ENCODE measurements at regions not wholly inside any gene's neighbourhood (a gene's known extent, or its start where the extent isn't known, plus 50 kb on each side); places are given as distances from the start of the nearest gene placed in this dataset.
"Not testable (repeated sequence)": the region's sequence is repeated elsewhere in the genome, so short reads cannot be mapped to it uniquely, and the experiment has no call there.

DNA sequence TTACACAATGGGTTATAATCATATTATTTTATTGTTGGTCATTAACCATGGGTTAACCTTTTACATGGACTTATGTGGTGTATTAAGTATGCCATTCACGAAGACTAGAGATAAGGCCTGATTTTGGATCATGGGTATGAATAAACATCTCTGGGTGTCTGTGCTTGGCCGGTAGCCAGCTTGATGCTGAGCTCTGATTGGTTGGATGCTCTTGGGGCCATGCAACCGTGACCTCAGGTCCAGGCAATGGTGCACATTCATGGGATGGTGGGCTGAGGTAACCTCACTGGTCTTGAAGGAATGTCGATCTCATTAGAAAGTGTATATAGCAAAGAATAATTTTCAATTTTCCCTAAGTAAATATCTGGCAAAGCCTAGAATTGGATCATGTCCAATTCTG, 158.2 kb upstream of the IL12B start:
- Mint-ChIP-seq H3K27ac (no peak overlapping the region), H3K4me3 (no peak overlapping the region), H3K4me1 (ENCODE audit: low read depth) (no peaks in the 10 kb centered on the region), H3K27me3 (ENCODE audit: low read depth) (no peaks in the 10 kb centered on the region), H3K9me3 (no peaks in the 10 kb centered on the region), H3K36me3 (ENCODE audit: low read depth) (no peaks in the 10 kb centered on the region)
- intact Hi-C loops (cut with micrococcal nuclease): no loop called here
- CTCF ChIA-PET: no interaction called here
- no peak for DNase-seq

DNA sequence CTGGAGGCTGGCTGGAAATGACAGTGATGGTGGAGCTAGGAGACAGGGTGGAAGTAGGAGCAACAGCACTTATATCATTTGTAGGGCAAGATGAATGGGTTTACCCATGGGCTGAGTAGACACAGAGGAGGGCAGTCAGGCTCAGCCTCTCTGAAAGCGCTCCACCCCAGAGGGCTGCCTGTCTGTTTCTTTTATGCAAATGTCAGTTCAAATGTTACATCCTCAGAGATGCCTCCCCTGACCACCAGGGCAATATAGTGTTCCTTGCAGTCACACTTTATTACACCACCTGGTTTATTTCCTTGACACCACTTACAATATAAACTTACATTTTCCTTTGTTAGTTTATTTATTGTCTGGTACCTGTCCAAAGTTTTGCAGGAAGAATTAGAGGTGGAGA, 159.5 kb upstream of the IL12B start:
- intact Hi-C loops (cut with micrococcal nuclease): no loop called here
- Mint-ChIP-seq H3K9me3 (no peaks in the 10 kb centered on the region), H3K27me3 (ENCODE audit: low read depth) (peaks cover 2% of the 10 kb centered on the region), H3K4me1 (ENCODE audit: low read depth) (no peaks in the 10 kb centered on the region), H3K4me3 (no peak overlapping the region), H3K36me3 (ENCODE audit: low read depth) (no peaks in the 10 kb centered on the region), H3K27ac (no peak overlapping the region)
- CTCF ChIA-PET: no interaction called here
- DNase-seq: no peak

DNA sequence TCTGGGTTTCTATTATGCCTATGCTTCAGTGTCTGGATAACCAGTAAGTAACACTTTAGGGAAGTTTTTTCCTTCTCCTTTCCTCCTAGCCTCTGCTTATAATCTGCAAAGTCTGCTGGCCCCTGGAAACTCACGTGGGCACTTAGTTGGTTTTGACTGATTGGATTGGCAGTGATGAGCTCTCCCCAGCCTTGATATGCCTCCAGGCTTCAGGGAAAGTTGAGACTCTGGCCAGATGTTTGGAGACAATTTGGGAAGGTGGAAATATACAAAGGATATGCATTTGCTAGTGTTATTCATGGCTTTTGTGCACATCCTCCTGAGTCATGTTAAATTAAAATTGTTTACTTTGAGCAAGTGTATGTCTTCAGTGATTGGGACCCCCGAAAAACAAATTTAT, 160.2 kb upstream of the IL12B start:
- H3K4me3 Mint-ChIP-seq: no peak overlapping the region
- H3K36me3 Mint-ChIP-seq (ENCODE audit: low read depth): no peaks in the 10 kb centered on the region
- no peaks in the 10 kb centered on the region for H3K4me1 Mint-ChIP-seq (ENCODE audit: low read depth)
- H3K9me3 Mint-ChIP-seq: no peaks in the 10 kb centered on the region
- no peak overlapping the region for H3K27ac Mint-ChIP-seq
- DNase-seq: no peak
- intact Hi-C loops (cut with micrococcal nuclease): no loop called here
- CTCF ChIA-PET: no interaction called here
- peaks cover 4% of the 10 kb centered on the region for H3K27me3 Mint-ChIP-seq (ENCODE audit: low read depth)

DNA sequence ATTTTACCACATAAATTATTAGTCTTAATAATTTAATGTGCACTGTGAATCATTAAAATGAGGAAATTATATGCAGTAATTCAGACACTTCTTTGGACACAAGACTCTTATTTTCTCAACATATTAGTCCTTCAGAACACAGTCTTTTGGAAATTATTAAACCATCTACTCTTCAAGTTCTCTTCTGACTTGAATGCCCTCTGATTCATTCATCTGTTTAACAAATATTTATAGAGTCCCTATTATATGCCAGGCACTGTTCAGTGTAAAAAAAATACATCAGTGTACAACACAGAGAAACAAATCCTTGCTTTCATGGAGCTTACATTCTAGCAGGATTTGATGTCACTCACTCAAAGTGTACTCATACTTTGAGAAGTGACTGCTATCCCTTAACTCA, 163.4 kb upstream of the IL12B start:
- intact Hi-C loops (cut with micrococcal nuclease): no loop called here
- Mint-ChIP-seq H3K36me3 (ENCODE audit: low read depth) (no peaks in the 10 kb centered on the region), H3K27me3 (ENCODE audit: low read depth) (peaks cover 4% of the 10 kb centered on the region), H3K4me3 (no peak overlapping the region), H3K9me3 (no peaks in the 10 kb centered on the region), H3K4me1 (ENCODE audit: low read depth) (no peaks in the 10 kb centered on the region), H3K27ac (no peak overlapping the region)
- CTCF ChIA-PET: interaction anchor here (0.6 kb wide), 1 partner anchor 40 kb away, joined by 3 read pairs; no protein-coding TSS in a partner anchor
- DNase-seq: no peak

DNA sequence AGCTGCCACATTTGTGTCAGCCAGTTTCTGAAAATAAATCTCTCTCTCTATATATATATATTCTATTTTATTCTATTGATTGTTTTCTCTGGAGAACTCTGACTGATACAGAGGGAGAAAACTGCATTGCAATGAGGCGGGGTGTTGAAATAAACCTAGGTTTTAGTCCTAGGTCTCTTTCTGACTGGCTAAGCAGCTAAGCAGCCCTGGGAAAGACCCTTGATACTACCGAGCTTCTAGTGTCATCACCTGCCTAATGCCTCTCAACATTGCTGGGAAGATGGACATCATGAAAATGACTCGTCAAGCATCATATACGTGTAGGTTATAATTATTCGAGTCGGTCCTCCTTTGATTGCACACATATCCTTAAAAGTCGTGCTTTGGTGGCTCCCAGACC, 166.5 kb upstream of the IL12B start:
- Mint-ChIP-seq H3K36me3 (ENCODE audit: low read depth) (no peaks in the 10 kb centered on the region), H3K27me3 (ENCODE audit: low read depth) (peaks cover 4% of the 10 kb centered on the region), H3K9me3 (peaks cover 2% of the 10 kb centered on the region), H3K4me1 (ENCODE audit: low read depth) (no peaks in the 10 kb centered on the region), H3K4me3 (no peak overlapping the region), H3K27ac (no peak overlapping the region)
- no peak for DNase-seq
- intact Hi-C loops (cut with micrococcal nuclease): no loop called here
- CTCF ChIA-PET: no interaction called here

DNA sequence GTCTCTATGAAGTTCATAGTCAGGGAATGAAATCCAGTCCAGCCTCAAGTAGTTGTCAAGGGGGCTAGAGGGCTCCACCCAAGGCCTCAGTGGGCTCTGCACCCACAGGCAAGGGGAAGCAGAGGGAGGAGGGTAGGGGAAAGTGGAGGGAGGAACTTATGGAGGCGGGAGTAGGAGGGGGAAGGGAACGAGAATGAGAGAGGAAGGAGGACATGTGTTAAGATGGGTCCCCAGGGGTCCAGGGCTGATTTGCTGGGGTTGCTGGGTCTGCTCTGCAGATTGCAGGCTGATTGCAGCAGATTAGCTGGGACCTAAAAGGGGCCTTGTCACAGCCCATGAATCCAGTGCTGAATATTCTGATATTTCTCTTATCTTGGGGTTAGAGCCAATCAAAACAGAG, 166.9 kb upstream of the IL12B start:
- no peak overlapping the region for H3K4me3 Mint-ChIP-seq
- H3K4me1 Mint-ChIP-seq (ENCODE audit: low read depth): no peaks in the 10 kb centered on the region
- no peak for DNase-seq
- no peak overlapping the region for H3K27ac Mint-ChIP-seq
- H3K27me3 Mint-ChIP-seq (ENCODE audit: low read depth): peaks cover 4% of the 10 kb centered on the region
- CTCF ChIA-PET: no interaction called here
- intact Hi-C loops (cut with micrococcal nuclease): no loop called here
- no peaks in the 10 kb centered on the region for H3K36me3 Mint-ChIP-seq (ENCODE audit: low read depth)
- H3K9me3 Mint-ChIP-seq: peaks cover 4% of the 10 kb centered on the region

DNA sequence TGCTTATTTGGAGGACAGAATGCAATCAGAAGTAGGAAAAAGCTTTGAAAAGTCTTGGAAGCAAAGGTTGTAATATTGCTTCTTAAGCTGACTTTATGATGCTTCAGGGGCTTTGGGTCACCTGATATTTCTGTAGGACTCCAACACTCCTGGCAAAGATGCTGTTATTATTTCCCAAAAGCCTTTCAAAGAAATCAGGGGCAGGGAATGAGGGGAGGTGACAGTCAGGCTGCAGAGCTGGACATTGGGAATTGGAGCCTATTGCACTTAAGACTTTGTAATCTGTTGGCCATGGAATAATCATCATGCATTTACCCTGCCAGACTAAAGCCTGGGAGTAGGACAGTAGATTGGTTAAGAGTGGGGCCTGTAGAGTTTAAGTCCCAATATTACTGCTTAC, 168.3 kb upstream of the IL12B start:
- Mint-ChIP-seq H3K27me3 (ENCODE audit: low read depth) (peaks cover 4% of the 10 kb centered on the region), H3K27ac (no peak overlapping the region), H3K36me3 (ENCODE audit: low read depth) (no peaks in the 10 kb centered on the region), H3K4me3 (no peak overlapping the region), H3K9me3 (peaks cover 5% of the 10 kb centered on the region), H3K4me1 (ENCODE audit: low read depth) (no peaks in the 10 kb centered on the region)
- intact Hi-C loops (cut with micrococcal nuclease): no loop called here
- no peak for DNase-seq
- CTCF ChIA-PET: interaction anchor here (0.6 kb wide), 1 partner anchor 408 kb away, joined by 4 read pairs; no protein-coding TSS in a partner anchor

DNA sequence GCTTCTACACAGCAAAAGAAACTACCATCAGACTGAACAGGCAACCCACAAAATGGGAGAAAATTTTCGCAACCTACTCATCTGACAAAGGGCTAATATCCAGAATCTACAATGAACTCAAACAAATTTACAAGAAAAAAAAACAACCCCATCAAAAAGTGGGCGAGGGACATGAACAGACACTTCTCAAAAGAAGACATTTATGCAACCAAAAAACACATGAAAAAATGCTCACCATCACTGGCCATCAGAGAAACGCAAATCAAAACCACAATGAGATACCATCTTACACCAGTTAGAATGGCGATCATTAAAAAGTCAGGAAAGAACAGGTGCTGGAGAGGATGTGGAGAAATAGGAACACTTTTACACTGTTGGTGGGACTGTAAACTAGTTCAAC, 171.8 kb upstream of the IL12B start:
- H3K36me3 Mint-ChIP-seq (ENCODE audit: low read depth); DNase-seq; CTCF ChIA-PET: not testable (repeated sequence)

DNA sequence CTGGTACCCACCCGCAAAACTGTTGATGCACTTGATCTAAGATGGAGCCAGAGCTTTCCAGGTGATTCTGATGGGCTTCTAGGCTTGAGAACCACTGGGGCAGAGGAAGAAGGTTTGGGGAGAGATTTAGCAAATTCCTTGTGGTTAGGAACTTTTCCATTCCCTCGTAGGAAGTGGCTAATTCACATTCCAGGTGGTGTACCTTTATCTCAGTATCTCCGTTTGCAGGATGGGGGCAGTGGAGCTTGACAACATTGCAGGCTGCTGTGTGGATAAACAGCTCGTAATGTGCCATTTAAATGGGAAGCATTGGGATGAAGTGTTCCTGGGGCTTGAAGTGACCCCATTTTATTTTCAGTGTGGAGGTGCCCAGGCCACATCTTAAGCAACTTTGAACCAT, 172.9 kb upstream of the IL12B start:
- Mint-ChIP-seq H3K36me3 (ENCODE audit: low read depth) (no peaks in the 10 kb centered on the region), H3K4me3 (no peak overlapping the region), H3K27me3 (ENCODE audit: low read depth) (no peaks in the 10 kb centered on the region), H3K9me3 (peaks cover 5% of the 10 kb centered on the region), H3K4me1 (ENCODE audit: low read depth) (peaks cover 2% of the 10 kb centered on the region), H3K27ac (no peak overlapping the region)
- intact Hi-C loops (cut with micrococcal nuclease): no loop called here
- DNase-seq: no peak
- CTCF ChIA-PET: interaction anchor here (1.0 to 1.3 kb wide), 2 partner anchors 174 to 483 kb away, joined by 3 read pairs; no protein-coding TSS in a partner anchor

More for the DNA sequence above, 171.8 kb upstream of the IL12B start:
- H3K4me1 Mint-ChIP-seq (ENCODE audit: low read depth); H3K27ac Mint-ChIP-seq; H3K27me3 Mint-ChIP-seq (ENCODE audit: low read depth); intact Hi-C loops (cut with micrococcal nuclease); H3K4me3 Mint-ChIP-seq; H3K9me3 Mint-ChIP-seq: not testable (repeated sequence)

DNA sequence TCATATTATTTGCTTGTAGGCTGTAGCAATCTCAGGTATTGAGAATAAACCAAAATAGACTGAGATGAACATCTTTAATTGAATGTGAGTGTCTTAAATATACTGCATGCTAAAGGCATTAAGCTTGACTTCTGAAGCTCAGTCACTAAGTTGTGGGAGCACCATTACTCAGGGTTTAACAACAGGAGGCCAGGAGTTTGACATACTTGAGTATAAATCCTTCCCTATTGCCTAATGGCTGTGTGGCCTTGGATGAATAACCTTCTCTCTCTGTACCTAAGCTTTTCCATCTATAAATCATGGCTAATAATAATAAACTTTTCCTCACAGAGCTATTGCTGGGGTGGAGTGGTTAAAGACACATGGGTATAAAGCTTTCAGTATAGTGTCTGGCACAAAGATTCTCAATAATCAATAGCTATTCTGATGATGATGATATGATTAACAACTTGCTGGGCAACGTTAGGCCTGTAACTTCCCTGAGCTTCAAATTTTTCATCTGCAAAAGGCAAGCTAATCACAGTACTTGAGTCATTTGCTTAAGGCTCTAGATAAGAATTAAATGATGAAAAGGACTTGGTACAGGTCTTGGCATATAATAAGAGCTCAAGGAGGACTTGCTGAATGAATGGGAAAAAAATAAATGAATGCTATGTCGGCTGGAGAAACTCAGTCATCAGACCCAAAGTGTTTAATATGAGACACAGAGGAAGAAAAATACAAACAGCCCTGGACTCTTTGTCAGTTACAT, 174.0 kb upstream of the IL12B start:
- H3K4me3 Mint-ChIP-seq: no peak overlapping the region
- CTCF ChIA-PET: interaction anchor here (1.3 kb wide), 1 partner anchor 482 kb away, joined by 3 read pairs; no protein-coding TSS in a partner anchor
- peaks cover 5% of the 10 kb centered on the region for H3K9me3 Mint-ChIP-seq
- no peak for DNase-seq
- H3K27ac Mint-ChIP-seq: no peak overlapping the region
- intact Hi-C loops (cut with micrococcal nuclease): no loop called here
- peaks cover 2% of the 10 kb centered on the region for H3K4me1 Mint-ChIP-seq (ENCODE audit: low read depth)
- no peaks in the 10 kb centered on the region for H3K36me3 Mint-ChIP-seq (ENCODE audit: low read depth)
- H3K27me3 Mint-ChIP-seq (ENCODE audit: low read depth): no peaks in the 10 kb centered on the region

DNA sequence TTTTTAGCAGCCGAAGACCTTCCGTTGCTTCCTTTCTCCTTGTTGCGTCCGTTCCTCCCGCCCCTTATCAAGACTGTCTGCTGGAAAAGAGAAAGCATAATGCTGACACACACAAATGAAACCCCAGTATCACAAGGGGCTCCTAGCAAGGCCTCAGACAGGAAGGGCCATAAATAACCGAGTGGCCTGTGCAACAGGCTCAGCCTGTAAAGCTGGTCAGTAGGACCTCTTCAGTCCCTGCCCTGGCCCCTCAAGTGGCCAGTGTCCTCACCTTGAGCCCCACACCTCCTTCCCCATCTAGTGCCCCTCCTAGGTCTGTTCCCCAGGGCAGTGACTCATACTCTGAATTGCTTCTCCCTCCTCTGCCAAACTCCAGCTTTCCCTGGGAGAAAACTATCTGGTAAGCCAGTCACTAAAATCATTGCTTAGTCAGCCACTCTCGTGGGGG, 174.6 kb upstream of the IL12B start:
- intact Hi-C loops (cut with micrococcal nuclease): no loop called here
- Mint-ChIP-seq H3K4me3 (no peak overlapping the region), H3K27ac (no peak overlapping the region), H3K36me3 (ENCODE audit: low read depth) (no peaks in the 10 kb centered on the region), H3K4me1 (ENCODE audit: low read depth) (peaks cover 2% of the 10 kb centered on the region), H3K27me3 (ENCODE audit: low read depth) (no peaks in the 10 kb centered on the region), H3K9me3 (peaks cover 5% of the 10 kb centered on the region)
- no peak for DNase-seq
- CTCF ChIA-PET: no interaction called here

DNA sequence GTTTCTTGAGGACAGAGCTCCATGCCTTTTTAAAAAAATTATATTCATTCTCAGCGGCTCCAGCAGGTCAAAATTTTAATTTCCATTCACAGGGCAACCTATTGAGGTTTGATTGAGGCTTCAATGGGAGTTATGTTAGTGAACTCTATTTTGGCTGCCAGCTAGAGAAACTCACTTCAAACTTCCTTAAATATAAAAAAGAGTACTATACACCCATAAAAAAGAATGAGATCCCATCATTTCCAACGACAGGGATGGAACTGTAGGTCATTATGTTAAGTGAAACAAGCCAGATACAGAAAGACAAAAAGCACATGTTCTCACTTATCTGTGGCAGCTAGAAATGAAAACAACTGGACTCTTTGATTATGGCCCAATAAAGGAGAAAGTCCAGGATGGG, 176.8 kb upstream of the IL12B start:
- Mint-ChIP-seq H3K4me3 (no peak overlapping the region), H3K4me1 (ENCODE audit: low read depth) (peaks cover 2% of the 10 kb centered on the region), H3K36me3 (ENCODE audit: low read depth) (no peaks in the 10 kb centered on the region), H3K27ac (no peak overlapping the region), H3K27me3 (ENCODE audit: low read depth) (no peaks in the 10 kb centered on the region), H3K9me3 (peaks cover 2% of the 10 kb centered on the region)
- DNase-seq: no peak
- CTCF ChIA-PET: interaction anchor here (1.4 kb wide), 1 partner anchor 9 kb away, joined by 7 read pairs; no protein-coding TSS in a partner anchor
- intact Hi-C loops (cut with micrococcal nuclease): no loop called here

DNA sequence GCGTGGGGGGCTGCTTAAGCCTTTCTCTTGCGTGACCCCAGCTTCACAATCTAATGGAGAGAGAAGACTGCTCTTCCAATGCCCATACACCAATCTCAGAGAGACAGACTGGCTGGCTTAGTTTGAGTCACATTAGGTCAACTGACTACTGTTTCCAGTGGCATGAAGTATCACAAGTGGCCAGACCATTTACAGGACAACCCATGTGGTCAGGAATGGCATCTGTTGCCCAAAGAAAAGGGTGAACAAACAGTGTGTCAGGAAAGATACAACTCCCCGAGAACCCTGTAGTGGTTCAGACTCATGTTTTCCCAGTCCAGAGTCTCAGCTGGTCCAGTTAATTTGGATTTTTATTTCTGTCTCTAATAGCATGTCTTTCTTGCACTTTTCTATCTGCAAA, 177.4 kb upstream of the IL12B start:
- CTCF ChIA-PET: no interaction called here
- Mint-ChIP-seq H3K27ac (no peak overlapping the region), H3K4me3 (no peak overlapping the region), H3K27me3 (ENCODE audit: low read depth) (no peaks in the 10 kb centered on the region), H3K4me1 (ENCODE audit: low read depth) (peaks cover 2% of the 10 kb centered on the region), H3K9me3 (no peaks in the 10 kb centered on the region), H3K36me3 (ENCODE audit: low read depth) (no peaks in the 10 kb centered on the region)
- DNase-seq: no peak
- intact Hi-C loops (cut with micrococcal nuclease): no loop called here

All from activated naive CD4-positive, alpha-beta T cell treated with anti-CD3 and anti-CD28 coated beads for 36 hours (primary cell).